Activated naive CD4-positive, alpha-beta T cell treated with anti-CD3 and anti-CD28 coated beads for 36 hours (primary cell): ENCODE measurements at regions not wholly inside any gene's neighbourhood (a gene's known extent, or its start where the extent isn't known, plus 50 kb on each side); places are given as distances from the start of the nearest gene placed in this dataset.
"Not testable (repeated sequence)": the region's sequence is repeated elsewhere in the genome, so short reads cannot be mapped to it uniquely, and the experiment has no call there.

Source experiments
- CTCF ChIA-PET: fragments of 350-600 bp; sonication (Branson Sonifier 250); formaldehyde crosslinking; loops from one replicate; lab custom pipeline; 2021; ENCODE audit warnings: antibody characterized with exemption; lab: Charles Lee
- DNase-seq: peaks from one replicate; pipeline ENCODE4 v3.0.0-alpha.2; 2020
- H3K27ac Mint-ChIP-seq: one replicate; pipeline ENCODE4 v1.8.0; 2021; ENCODE audit warnings: mild to moderate bottlenecking, mixed read lengths
- H3K27me3 Mint-ChIP-seq: one replicate; pipeline ENCODE4 v1.8.0; 2021; ENCODE audit warnings: low read depth, mixed read lengths
- H3K36me3 Mint-ChIP-seq: one replicate; pipeline ENCODE4 v1.8.0; 2021; ENCODE audit warnings: low read depth, mixed read lengths
- H3K4me1 Mint-ChIP-seq: one replicate; pipeline ENCODE4 v1.8.0; 2021; ENCODE audit warnings: low read depth, mixed read lengths
- H3K4me3 Mint-ChIP-seq: one replicate; pipeline ENCODE4 v1.8.0; 2021; ENCODE audit warnings: mild to moderate bottlenecking, moderate library complexity, mixed read lengths
- H3K9me3 Mint-ChIP-seq: one replicate; pipeline ENCODE4 v1.8.0; 2021; ENCODE audit warnings: mixed read lengths
- intact Hi-C: fragments of 100-400 bp; cut with micrococcal nuclease; formaldehyde crosslinking; loops from one replicate; pipeline ENCODE4 v1.15.1; 2023

GRCh38 chr1:4178501-4179113 lies 278.5 kb upstream of the C1orf174 start:
- no peak for DNase-seq
- intact Hi-C loops, result no loop called here
- Mint-ChIP-seq H3K36me3 (no peaks in the 10 kb centered on the region), H3K4me1 (peaks cover 2% of the 10 kb centered on the region), H3K9me3 (no peaks in the 10 kb centered on the region), H3K4me3 (no peak overlapping the region), H3K27ac (no peak overlapping the region), H3K27me3 (peaks cover 3% of the 10 kb centered on the region)
- CTCF ChIA-PET, result no interaction called here

GRCh38 chr1:4179914-4180735 lies 280.1 kb upstream of the C1orf174 start:
- peak; percentile 20 for DNase-seq
- Mint-ChIP-seq H3K4me1 (peaks cover 2% of the 10 kb centered on the region), H3K27ac (no peak overlapping the region), H3K36me3 (no peaks in the 10 kb centered on the region), H3K4me3 (no peak overlapping the region), H3K27me3 (no peaks in the 10 kb centered on the region), H3K9me3 (no peaks in the 10 kb centered on the region)
- CTCF ChIA-PET, result no interaction called here
- intact Hi-C loops, result no loop called here

- H3K4me3 Mint-ChIP-seq, H3K27ac Mint-ChIP-seq, H3K27me3 Mint-ChIP-seq, DNase-seq, H3K9me3 Mint-ChIP-seq, intact Hi-C loops, H3K36me3 Mint-ChIP-seq, CTCF ChIA-PET, H3K4me1 Mint-ChIP-seq: not testable (repeated sequence)
These were observed 286.4 kb upstream of the C1orf174 start for GRCh38 chr1:4186486-4186885.

GRCh38 chr1:4203501-4203900 lies 303.4 kb upstream of the C1orf174 start:
- Mint-ChIP-seq H3K27me3 (peaks cover 9% of the 10 kb centered on the region), H3K4me3 (no peak overlapping the region), H3K36me3 (no peaks in the 10 kb centered on the region), H3K27ac (no peak overlapping the region), H3K9me3 (peaks cover 21% of the 10 kb centered on the region), H3K4me1 (no peaks in the 10 kb centered on the region)
- intact Hi-C loops, result no loop called here
- CTCF ChIA-PET, result no interaction called here
- no peak for DNase-seq

- intact Hi-C loops, result no loop called here
- Mint-ChIP-seq H3K9me3 (peaks cover 13% of the 10 kb centered on the region), H3K36me3 (no peaks in the 10 kb centered on the region), H3K27me3 (peaks cover 14% of the 10 kb centered on the region), H3K27ac (no peak overlapping the region), H3K4me1 (no peaks in the 10 kb centered on the region), H3K4me3 (no peak overlapping the region)
- CTCF ChIA-PET, result no interaction called here
- DNase-seq, result no peak
These were observed 307.1 kb upstream of the C1orf174 start for GRCh38 chr1:4207183-4207582.

GRCh38 chr1:4207842-4208692 lies 308.0 kb upstream of the C1orf174 start:
- H3K27me3 Mint-ChIP-seq, result peaks cover 14% of the 10 kb centered on the region
- H3K9me3 Mint-ChIP-seq, result peaks cover 12% of the 10 kb centered on the region
- H3K4me1 Mint-ChIP-seq, result no peaks in the 10 kb centered on the region
- no peak for DNase-seq
- H3K27ac Mint-ChIP-seq, result no peak overlapping the region
- no peaks in the 10 kb centered on the region for H3K36me3 Mint-ChIP-seq
- no peak overlapping the region for H3K4me3 Mint-ChIP-seq
- CTCF ChIA-PET, result no interaction called here
- intact Hi-C loops, result no loop called here

- Mint-ChIP-seq H3K9me3 (peaks cover 10% of the 10 kb centered on the region), H3K27me3 (peaks cover 9% of the 10 kb centered on the region), H3K36me3 (no peaks in the 10 kb centered on the region), H3K4me1 (no peaks in the 10 kb centered on the region), H3K4me3 (no peak overlapping the region), H3K27ac (no peak overlapping the region)
- intact Hi-C loops, result no loop called here
- CTCF ChIA-PET, result no interaction called here
- DNase-seq, result no peak
These were observed 310.0 kb upstream of the C1orf174 start for GRCh38 chr1:4210043-4210442.

GRCh38 chr1:4212796-4213195 lies 312.7 kb upstream of the C1orf174 start:
- intact Hi-C loops, result no loop called here
- CTCF ChIA-PET, result no interaction called here
- Mint-ChIP-seq H3K36me3 (no peaks in the 10 kb centered on the region), H3K9me3 (no peaks in the 10 kb centered on the region), H3K4me1 (no peaks in the 10 kb centered on the region), H3K27me3 (peaks cover 14% of the 10 kb centered on the region), H3K27ac (no peak overlapping the region), H3K4me3 (no peak overlapping the region)
- no peak for DNase-seq

- no peak overlapping the region for H3K27ac Mint-ChIP-seq
- intact Hi-C loops, result no loop called here
- no peak overlapping the region for H3K4me3 Mint-ChIP-seq
- DNase-seq, result no peak
- H3K27me3 Mint-ChIP-seq, result peaks cover 17% of the 10 kb centered on the region
- CTCF ChIA-PET, result no interaction called here
- H3K36me3 Mint-ChIP-seq, result no peaks in the 10 kb centered on the region
- no peaks in the 10 kb centered on the region for H3K9me3 Mint-ChIP-seq
- H3K4me1 Mint-ChIP-seq, result no peaks in the 10 kb centered on the region
These were observed 313.4 kb upstream of the C1orf174 start for GRCh38 chr1:4213366-4213973.

GRCh38 chr1:4214826-4215225 lies 314.8 kb upstream of the C1orf174 start:
- CTCF ChIA-PET, result no interaction called here
- H3K27me3 Mint-ChIP-seq, result peaks cover 10% of the 10 kb centered on the region
- H3K9me3 Mint-ChIP-seq, result no peaks in the 10 kb centered on the region
- H3K4me1 Mint-ChIP-seq, result no peaks in the 10 kb centered on the region
- intact Hi-C loops, result no loop called here
- no peak overlapping the region for H3K27ac Mint-ChIP-seq
- H3K4me3 Mint-ChIP-seq, result no peak overlapping the region
- no peak for DNase-seq
- no peaks in the 10 kb centered on the region for H3K36me3 Mint-ChIP-seq

- no peak overlapping the region for H3K27ac Mint-ChIP-seq
- no peak for DNase-seq
- H3K9me3 Mint-ChIP-seq, result no peaks in the 10 kb centered on the region
- no peaks in the 10 kb centered on the region for H3K36me3 Mint-ChIP-seq
- CTCF ChIA-PET, result no interaction called here
- peaks cover 10% of the 10 kb centered on the region for H3K27me3 Mint-ChIP-seq
- H3K4me3 Mint-ChIP-seq, result no peak overlapping the region
- no peaks in the 10 kb centered on the region for H3K4me1 Mint-ChIP-seq
- intact Hi-C loops, result no loop called here
These were observed 315.3 kb upstream of the C1orf174 start for GRCh38 chr1:4215391-4215790.

- Mint-ChIP-seq H3K4me3 (no peak overlapping the region), H3K27ac (no peak overlapping the region), H3K4me1 (no peaks in the 10 kb centered on the region), H3K36me3 (no peaks in the 10 kb centered on the region), H3K9me3 (no peaks in the 10 kb centered on the region), H3K27me3 (peaks cover 10% of the 10 kb centered on the region)
- intact Hi-C loops, result no loop called here
- no peak for DNase-seq
- CTCF ChIA-PET, result no interaction called here
These were observed 316.2 kb upstream of the C1orf174 start for GRCh38 chr1:4216231-4216630.
